ENCODE measurements at regions not wholly inside any gene's neighbourhood (a gene's known extent, or its start where the extent isn't known, plus 50 kb on each side); places are given as distances from the start of the nearest gene placed in this dataset.

DNA sequence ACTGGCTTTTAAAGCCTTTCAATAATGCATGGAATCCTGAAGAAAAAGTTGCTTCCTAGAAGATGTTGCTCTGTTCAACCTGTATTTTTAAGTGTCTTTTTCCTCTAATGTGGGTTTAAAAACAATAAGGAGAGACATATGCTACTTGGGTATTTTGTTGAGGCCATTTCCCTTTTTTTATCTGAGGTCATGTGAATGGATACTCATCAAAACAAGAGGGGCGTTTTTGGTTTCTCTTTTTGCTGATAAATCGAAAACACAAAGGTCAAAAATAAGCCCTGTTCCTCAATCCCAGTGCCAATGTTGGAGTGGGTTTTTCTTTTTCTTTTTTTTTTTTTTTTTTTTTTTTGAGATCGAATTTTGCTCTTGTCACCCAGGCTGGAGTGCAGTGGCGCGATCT lies 468.0 kb upstream of the RBFOX1 start:
- no peak for TF ChIP-seq CTCF (IDR thresholded peaks at IDR 0.05; ENCODE audit: extremely low read depth in 1 of 2, insufficient read depth in 1 of 2, low read depth in 1 of 2, low read length in 2 of 2)
- no peak for TF ChIP-seq POLR2A (IDR thresholded peaks at IDR 0.05; ENCODE audit: low read depth, low read length)
- no peak for TF ChIP-seq POLR2AphosphoS5 (IDR thresholded peaks at IDR 0.05; ENCODE audit: insufficient read depth, low read depth, low read length)
- no peak for TF ChIP-seq FOS (IDR thresholded peaks at IDR 0.05; ENCODE audit: borderline replicate concordance, insufficient read depth, low read length)
- no peak for TF ChIP-seq EZH2 (IDR thresholded peaks at IDR 0.05; ENCODE audit: borderline replicate concordance, low read depth, low read length, severe bottlenecking)
